Mucosa of stomach (tissue), 1 donor: ENCODE measurements at regions not wholly inside any gene's neighbourhood (a gene's known extent, or its start where the extent isn't known, plus 50 kb on each side); places are given as distances from the start of the nearest gene placed in this dataset.

Experiments used
- H3K27me3 ChIP-seq: one replicate; pipeline ENCODE4 v1.7.0; 2013; ENCODE audit warnings: mild to moderate bottlenecking, low read length; ENCODE audit not compliant: control insufficient read depth, insufficient read depth
- H3K36me3 ChIP-seq: one replicate; pipeline ENCODE4 v1.7.0; 2013; ENCODE audit warnings: low read length; ENCODE audit not compliant: control insufficient read depth, insufficient read depth
- H3K4me1 ChIP-seq: one replicate; pipeline ENCODE4 v1.7.0; 2013; ENCODE audit warnings: mild to moderate bottlenecking, low read length; ENCODE audit not compliant: control insufficient read depth, insufficient read depth
- H3K4me3 ChIP-seq: one replicate; pipeline ENCODE4 v1.7.0; 2013; ENCODE audit warnings: low read length
- H3K9ac ChIP-seq: one replicate; pipeline ENCODE4 v1.7.0; 2013; ENCODE audit warnings: mild to moderate bottlenecking, low read length, moderate library complexity
- H3K9me3 ChIP-seq: one replicate; pipeline ENCODE4 v1.7.0; 2013; ENCODE audit warnings: mild to moderate bottlenecking, low read length, moderate library complexity; ENCODE audit not compliant: control insufficient read depth
- donor health status: Pancreatic carcinoma.

- no peaks in the 10 kb centered on the region for H3K4me1 ChIP-seq
- no peak overlapping the region for H3K9ac ChIP-seq
- no peaks in the 10 kb centered on the region for H3K27me3 ChIP-seq
- H3K9me3 ChIP-seq: no peaks in the 10 kb centered on the region
- H3K4me3 ChIP-seq: no peak overlapping the region
- no peaks in the 10 kb centered on the region for H3K36me3 ChIP-seq
Observed at GRCh38 chr6:163900570-163900969, 486.1 kb downstream of the QKI start.

GRCh38 chr6:163897669-163898068, 483.2 kb downstream of the QKI start:
- Histone ChIP-seq H3K36me3 (no peaks in the 10 kb centered on the region), H3K9me3 (no peaks in the 10 kb centered on the region), H3K27me3 (no peaks in the 10 kb centered on the region), H3K4me1 (no peaks in the 10 kb centered on the region), H3K9ac (no peak overlapping the region), H3K4me3 (no peak overlapping the region)

GRCh38 chr6:163897030-163897429, 482.5 kb downstream of the QKI start:
- H3K4me1 ChIP-seq: no peaks in the 10 kb centered on the region
- H3K4me3 ChIP-seq: no peak overlapping the region
- no peak overlapping the region for H3K9ac ChIP-seq
- no peaks in the 10 kb centered on the region for H3K36me3 ChIP-seq
- no peaks in the 10 kb centered on the region for H3K27me3 ChIP-seq
- no peaks in the 10 kb centered on the region for H3K9me3 ChIP-seq

- H3K9me3 ChIP-seq: no peaks in the 10 kb centered on the region
- no peaks in the 10 kb centered on the region for H3K4me1 ChIP-seq
- no peak overlapping the region for H3K4me3 ChIP-seq
- H3K36me3 ChIP-seq: no peaks in the 10 kb centered on the region
- H3K9ac ChIP-seq: no peak overlapping the region
- H3K27me3 ChIP-seq: no peaks in the 10 kb centered on the region
Observed at GRCh38 chr6:163895162-163895561, 480.6 kb downstream of the QKI start.

GRCh38 chr6:163893609-163894189, 479.2 kb downstream of the QKI start:
- H3K27me3 ChIP-seq: no peaks in the 10 kb centered on the region
- H3K9me3 ChIP-seq: no peaks in the 10 kb centered on the region
- no peaks in the 10 kb centered on the region for H3K36me3 ChIP-seq
- no peak overlapping the region for H3K4me3 ChIP-seq
- no peaks in the 10 kb centered on the region for H3K4me1 ChIP-seq
- no peak overlapping the region for H3K9ac ChIP-seq

GRCh38 chr6:163892824-163893561, 478.5 kb downstream of the QKI start:
- Histone ChIP-seq H3K4me1 (no peaks in the 10 kb centered on the region), H3K4me3 (no peak overlapping the region), H3K36me3 (no peaks in the 10 kb centered on the region), H3K27me3 (no peaks in the 10 kb centered on the region), H3K9ac (no peak overlapping the region), H3K9me3 (no peaks in the 10 kb centered on the region)

GRCh38 chr6:163889904-163890514, 475.5 kb downstream of the QKI start:
- no peak overlapping the region for H3K4me3 ChIP-seq
- no peaks in the 10 kb centered on the region for H3K36me3 ChIP-seq
- H3K27me3 ChIP-seq: no peaks in the 10 kb centered on the region
- no peak overlapping the region for H3K9ac ChIP-seq
- H3K4me1 ChIP-seq: no peaks in the 10 kb centered on the region
- no peaks in the 10 kb centered on the region for H3K9me3 ChIP-seq

GRCh38 chr6:163888030-163888819, 473.7 kb downstream of the QKI start:
- no peak overlapping the region for H3K4me3 ChIP-seq
- H3K27me3 ChIP-seq: no peaks in the 10 kb centered on the region
- no peaks in the 10 kb centered on the region for H3K36me3 ChIP-seq
- no peak overlapping the region for H3K9ac ChIP-seq
- H3K9me3 ChIP-seq: no peaks in the 10 kb centered on the region
- no peaks in the 10 kb centered on the region for H3K4me1 ChIP-seq

- Histone ChIP-seq H3K4me1 (no peaks in the 10 kb centered on the region), H3K9ac (no peak overlapping the region), H3K36me3 (no peaks in the 10 kb centered on the region), H3K9me3 (no peaks in the 10 kb centered on the region), H3K27me3 (no peaks in the 10 kb centered on the region), H3K4me3 (no peak overlapping the region)
Observed at GRCh38 chr6:163886428-163886827, 471.9 kb downstream of the QKI start.

GRCh38 chr6:163883984-163884383, 469.5 kb downstream of the QKI start:
- Histone ChIP-seq H3K9me3 (no peaks in the 10 kb centered on the region), H3K4me3 (no peak overlapping the region), H3K27me3 (no peaks in the 10 kb centered on the region), H3K4me1 (no peaks in the 10 kb centered on the region), H3K36me3 (no peaks in the 10 kb centered on the region), H3K9ac (no peak overlapping the region)

GRCh38 chr6:163878698-163879097, 464.2 kb downstream of the QKI start:
- no peak overlapping the region for H3K4me3 ChIP-seq
- H3K9me3 ChIP-seq: no peaks in the 10 kb centered on the region
- H3K9ac ChIP-seq: no peak overlapping the region
- H3K27me3 ChIP-seq: no peaks in the 10 kb centered on the region
- no peaks in the 10 kb centered on the region for H3K36me3 ChIP-seq
- H3K4me1 ChIP-seq: no peaks in the 10 kb centered on the region
